HG03432 (cell line): ENCODE measurements at regions not wholly inside any gene's neighbourhood (a gene's known extent, or its start where the extent isn't known, plus 50 kb on each side); places are given as distances from the start of the nearest gene placed in this dataset.

Experiments
- ATAC-seq: cut with Tn5 transposase; IDR thresholded peaks from one replicate; pipeline ENCODE4 v1.9.1; 2021; ENCODE audit warnings: mild to moderate bottlenecking, moderate library complexity; ENCODE audit not compliant: unreplicated experiment

DNA sequence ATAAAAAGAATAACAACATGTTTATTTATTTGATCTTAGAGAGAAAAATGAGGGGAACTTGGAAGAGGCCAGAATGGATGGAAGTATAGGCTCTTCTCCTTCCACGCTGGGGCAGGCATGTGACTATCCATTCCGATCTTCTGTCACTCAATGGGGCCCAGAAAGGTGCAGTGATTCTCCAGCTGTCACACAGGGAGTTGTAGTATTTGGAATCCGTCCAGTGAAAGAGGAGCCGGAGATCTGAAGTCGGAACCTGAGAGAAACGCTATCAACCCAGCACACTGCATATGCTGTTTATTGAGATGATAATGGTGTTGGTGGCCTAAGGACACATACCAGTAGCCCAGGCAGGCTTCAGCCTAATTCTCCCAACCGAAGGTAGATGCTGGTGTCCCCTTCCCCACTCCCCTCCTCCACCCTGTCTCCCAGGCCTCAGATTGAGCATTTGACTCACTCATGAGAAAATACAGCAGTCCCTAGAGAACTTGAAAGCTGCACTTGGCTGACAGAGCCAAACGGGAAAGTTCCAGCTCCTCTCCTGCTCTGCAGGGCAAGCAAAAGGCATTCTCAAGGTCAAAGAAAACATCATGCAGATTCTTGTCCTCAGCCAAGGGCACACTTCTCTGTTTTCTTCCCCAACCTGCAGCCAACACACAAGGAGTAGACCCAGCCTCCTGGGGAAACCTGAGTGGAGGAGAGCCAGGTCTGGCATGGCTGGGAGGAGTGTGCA lies 100.4 kb downstream of the IRF2BPL start:
- no peak for ATAC-seq

DNA sequence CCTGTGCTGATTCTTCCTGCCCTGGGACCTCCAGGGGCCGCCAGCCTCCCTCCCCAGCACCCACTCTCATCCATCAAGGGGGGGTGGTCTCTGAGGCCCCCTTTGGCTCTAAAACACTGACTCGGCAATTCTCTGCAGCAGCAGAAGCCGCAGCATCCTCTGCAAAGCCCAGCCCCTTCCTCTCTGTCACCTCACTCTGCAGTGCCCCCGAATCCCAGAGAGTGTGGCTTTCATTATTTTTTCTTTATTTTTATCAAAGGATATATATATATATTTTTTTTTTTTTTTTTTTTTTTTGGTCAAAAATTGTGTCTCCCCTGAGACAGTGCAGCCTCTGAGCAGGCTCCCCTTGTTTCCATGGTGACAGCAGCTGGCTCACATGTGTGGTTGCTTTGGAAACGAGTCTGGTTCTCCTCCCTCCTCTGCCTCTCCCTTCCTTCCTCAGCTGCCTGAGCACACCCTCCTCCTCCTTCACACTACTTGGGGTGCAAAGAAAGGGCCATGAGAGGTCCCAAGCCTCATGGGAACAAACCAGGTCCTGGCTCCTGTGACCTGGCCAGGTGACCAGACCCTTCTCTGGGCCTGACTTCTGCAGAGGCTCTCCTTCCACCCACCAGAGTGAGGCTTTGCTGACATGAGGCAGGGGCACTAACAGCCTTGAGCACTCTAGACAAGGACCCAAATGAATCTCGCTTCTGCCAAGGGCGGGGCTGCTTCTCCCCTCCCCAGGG lies 100.5 kb downstream of the LRRC74A start:
- peak; percentile 85 for ATAC-seq

DNA sequence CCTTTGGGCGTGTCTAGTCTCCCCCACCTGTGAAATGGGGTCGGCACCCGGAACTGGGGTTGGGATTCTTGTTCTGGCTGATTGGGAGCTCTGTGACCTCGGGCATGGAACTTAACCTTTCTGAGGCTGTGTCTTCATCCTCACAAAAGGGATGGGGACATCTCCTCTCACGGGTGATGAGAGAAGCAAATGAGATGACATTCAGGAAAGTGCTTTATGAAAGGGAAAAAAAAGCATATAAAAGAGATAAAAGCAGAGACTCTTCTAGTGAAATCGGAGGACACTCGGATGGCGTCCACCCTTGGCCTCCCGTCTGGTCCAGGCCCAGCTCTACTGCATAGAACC lies 98.9 kb downstream of the LRRC74A start:
- ATAC-seq: no peak

DNA sequence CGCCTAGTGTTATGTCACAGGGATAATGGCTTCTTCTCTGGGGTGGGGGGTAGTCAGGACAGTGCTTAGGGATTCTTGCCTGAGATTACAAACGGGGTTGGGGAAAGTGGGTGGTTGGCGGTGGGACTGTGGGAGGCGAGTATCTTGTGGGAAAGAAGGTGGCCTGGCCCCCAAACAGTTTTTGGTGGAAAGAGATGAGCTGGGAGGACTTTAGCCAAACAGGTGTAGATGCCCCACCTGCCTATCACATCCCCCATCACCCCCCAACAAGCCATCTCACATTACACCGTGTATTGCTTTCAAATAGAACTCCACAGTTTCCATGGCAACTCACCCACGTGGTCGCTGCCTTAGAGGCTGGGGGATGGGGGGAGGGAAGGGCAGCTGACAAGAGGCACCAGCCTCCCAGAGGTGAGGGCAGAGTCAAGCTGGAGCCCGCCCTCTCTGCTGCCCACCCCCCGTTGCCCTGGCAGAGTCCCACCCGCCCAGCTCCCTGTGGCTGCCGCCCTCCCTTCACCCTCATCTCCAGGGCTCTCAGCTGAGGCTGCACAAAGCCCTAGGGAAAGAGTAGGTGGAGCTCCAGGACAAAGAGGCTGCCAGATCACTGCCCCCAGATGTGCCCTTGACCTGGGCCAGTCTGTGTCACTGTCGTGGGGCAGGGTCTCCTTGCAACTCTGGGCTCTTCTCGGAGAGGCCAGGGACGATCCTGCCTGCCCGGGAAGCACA lies 98.3 kb downstream of the LRRC74A start:
- ATAC-seq: no peak

- no peak for ATAC-seq
Measured at GRCh38 chr14:76923431-76924370, 97.5 kb downstream of the LRRC74A start.

DNA sequence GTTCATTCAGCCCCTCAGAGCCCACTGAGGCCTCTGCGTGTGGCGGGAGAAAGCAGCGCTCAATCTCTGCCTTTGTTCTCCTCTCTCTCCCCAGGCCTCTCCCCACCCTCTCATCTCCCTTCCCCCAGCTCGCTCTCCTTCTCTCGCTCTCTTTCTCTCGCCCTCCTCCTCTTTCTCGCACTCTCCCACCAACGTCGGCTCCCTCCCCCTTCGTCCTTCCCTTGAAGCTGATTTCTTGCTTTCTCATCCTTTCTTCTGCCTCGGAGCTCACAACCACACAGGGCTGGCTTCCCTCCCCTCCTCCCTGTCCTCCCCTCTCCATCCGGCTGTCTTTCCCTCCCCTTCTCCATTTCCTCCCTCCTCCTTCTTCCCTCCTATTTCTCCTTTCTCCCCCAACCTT lies 96.4 kb downstream of the LRRC74A start:
- ATAC-seq: no peak

GRCh38 chr14:76922092-76922491 lies 95.9 kb downstream of the LRRC74A start:
- ATAC-seq: no peak

- ATAC-seq: no peak
Measured at GRCh38 chr14:76921088-76921399, 94.8 kb downstream of the LRRC74A start.

- ATAC-seq: no peak
Measured at GRCh38 chr14:76920331-76921087, 94.3 kb downstream of the LRRC74A start.

DNA sequence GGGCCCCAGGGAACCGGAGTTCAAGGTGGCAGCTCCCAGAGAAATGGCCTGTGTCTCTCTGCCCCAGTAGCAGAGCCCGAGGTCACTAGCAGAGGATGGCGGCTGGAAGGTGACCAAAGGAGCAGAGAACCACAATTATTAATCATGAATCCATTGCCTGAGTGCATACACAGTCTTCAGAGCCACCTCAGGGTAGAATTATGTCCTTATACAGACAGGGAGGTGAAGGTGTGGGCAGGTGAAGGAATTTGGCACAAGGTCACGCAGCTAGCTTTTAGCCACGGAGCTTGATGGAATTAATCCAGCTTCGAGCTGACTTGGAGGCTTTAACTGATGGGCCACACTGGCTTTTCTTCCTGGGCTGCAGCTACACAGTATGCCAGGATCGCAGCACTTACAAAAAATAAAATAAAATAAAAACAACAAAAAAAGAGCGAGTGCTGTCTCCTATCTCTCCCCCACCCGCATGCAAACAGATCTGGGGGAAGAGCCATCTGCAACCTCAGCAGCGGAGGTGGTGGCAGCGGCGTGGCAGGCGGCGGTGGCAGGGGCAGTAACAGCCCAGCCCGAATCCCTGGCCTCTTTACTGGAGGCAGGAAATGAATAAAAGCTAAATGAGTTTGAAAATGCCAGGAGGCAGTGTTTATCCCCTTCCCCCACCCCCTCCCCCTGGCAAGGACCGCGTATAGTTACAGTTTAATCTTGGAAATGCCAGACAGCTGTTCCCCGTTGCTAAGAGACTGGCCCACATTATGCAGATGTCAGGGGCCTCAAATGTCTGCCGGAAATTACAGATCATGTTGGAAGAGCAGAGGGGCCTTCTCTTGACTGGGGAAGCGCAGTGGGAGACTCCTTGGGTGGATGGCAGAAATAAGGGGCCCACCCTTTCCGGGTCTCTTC lies 93.5 kb downstream of the LRRC74A start:
- no peak for ATAC-seq
